GM10248 (cell line): ENCODE measurements at regions not wholly inside any gene's neighbourhood (a gene's known extent, or its start where the extent isn't known, plus 50 kb on each side); places are given as distances from the start of the nearest gene placed in this dataset.

ENCODE experiments used
- CTCF ChIA-PET: fragments of 300-600 bp; sonication (Branson Sonifier 250); formaldehyde crosslinking; extraction: SDS; loops from one replicate; lab custom pipeline; 2021; ENCODE audit warnings: antibody characterized with exemption; lab: Yijun Ruan, JAX
- POLR2A ChIA-PET: fragments of 350-650 bp; sonication (Branson Sonifier 250); formaldehyde crosslinking; extraction: SDS; loops from one replicate; lab custom pipeline; 2020; ENCODE audit warnings: antibody characterized with exemption; lab: Yijun Ruan, JAX
- DNase-seq: peaks from one replicate; pipeline ENCODE4 v3.0.0; 2012; ENCODE audit errors: extremely low spot score
- CTCF ChIP-seq: IDR thresholded peaks from 2 replicates; pipeline ENCODE4 v1.5.1; 2012; ENCODE audit warnings: mild to moderate bottlenecking, low read depth; ENCODE audit errors: extremely low read depth, missing control alignments, control extremely low read depth

GRCh38 chr7:119711104-119711503 lies 561.9 kb upstream of the KCND2 start:
- TF ChIP-seq CTCF = no peak
- POLR2A ChIA-PET = no interaction called here
- peak; percentile 14 for DNase-seq
- CTCF ChIA-PET = interaction anchor here (1.0 to 1.6 kb wide), 2 partner anchors 14 kb away, joined by 4 to 5 read pairs; no protein-coding TSS in a partner anchor

- TF ChIP-seq CTCF = no peak
- ChIA-PET POLR2A (no interaction called here), CTCF (no interaction called here)
- DNase-seq = no peak
These were observed 560.0 kb upstream of the KCND2 start for GRCh38 chr7:119712886-119713462.

GRCh38 chr7:119713606-119714005 lies 559.4 kb upstream of the KCND2 start:
- TF ChIP-seq CTCF = no peak
- POLR2A ChIA-PET = no interaction called here
- no peak for DNase-seq
- CTCF ChIA-PET = no interaction called here

DNA sequence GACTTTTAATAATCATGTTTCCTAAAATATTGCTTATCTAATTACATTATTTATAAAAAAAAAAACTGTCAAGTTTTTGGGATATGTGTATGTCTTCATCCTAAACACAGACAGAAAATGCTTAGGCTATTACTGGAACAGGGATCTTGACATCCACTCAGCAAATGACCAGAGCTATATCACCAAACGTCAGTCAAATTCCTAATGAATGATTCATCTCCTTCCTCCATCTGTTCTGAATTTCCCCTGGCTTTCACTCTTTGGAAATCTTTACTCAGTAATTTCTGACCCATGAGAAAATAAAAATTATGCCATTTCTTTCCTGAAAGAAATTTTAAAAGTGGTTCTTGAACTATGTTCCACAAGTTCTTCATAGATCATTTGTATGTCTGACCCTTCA lies 552.4 kb upstream of the KCND2 start:
- no peak for TF ChIP-seq CTCF
- ChIA-PET CTCF (no interaction called here), POLR2A (no interaction called here)
- no peak for DNase-seq

DNA sequence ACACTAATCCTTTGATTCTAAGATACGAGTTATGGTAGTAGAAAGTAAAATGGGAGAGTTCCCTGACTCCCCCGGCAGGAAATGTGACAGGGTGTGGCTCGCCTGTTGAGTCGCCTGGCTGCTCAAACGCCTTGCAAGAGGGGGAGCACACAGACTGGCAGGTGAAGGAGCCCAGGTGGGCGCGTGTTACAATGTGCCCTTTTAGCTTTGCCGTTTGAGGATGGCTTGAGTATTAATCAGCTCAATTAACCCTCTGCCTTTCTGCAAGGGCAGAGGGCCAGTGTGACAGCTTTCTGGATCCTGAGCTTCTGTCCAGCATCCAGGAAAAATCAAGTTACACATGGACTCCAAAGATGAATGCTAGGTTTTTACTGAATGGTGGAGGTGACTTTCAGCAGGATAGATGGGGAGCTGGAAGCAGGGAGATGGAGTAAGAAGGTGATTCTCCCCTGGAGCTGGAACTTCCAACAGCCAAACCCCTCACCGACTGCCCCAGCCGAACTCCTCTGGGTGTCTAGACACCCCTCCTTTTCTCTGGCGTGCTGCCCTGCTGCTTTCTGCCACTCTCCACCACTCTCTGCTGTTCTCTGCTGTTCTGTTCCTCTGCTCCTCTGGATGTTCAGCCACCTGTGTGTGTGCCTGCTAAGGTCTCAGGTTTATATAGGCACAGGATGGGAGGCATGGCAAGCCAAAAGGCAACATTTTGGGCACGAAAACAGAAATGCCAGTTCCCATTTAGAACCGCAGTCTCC lies 548.8 kb upstream of the KCND2 start:
- DNase-seq = no peak
- TF ChIP-seq CTCF = no peak
- CTCF ChIA-PET = interaction anchor here (1.1 to 1.2 kb wide), 2 partner anchors 13 to 26 kb away, joined by 3 read pairs; no protein-coding TSS in a partner anchor
- POLR2A ChIA-PET = no interaction called here

DNA sequence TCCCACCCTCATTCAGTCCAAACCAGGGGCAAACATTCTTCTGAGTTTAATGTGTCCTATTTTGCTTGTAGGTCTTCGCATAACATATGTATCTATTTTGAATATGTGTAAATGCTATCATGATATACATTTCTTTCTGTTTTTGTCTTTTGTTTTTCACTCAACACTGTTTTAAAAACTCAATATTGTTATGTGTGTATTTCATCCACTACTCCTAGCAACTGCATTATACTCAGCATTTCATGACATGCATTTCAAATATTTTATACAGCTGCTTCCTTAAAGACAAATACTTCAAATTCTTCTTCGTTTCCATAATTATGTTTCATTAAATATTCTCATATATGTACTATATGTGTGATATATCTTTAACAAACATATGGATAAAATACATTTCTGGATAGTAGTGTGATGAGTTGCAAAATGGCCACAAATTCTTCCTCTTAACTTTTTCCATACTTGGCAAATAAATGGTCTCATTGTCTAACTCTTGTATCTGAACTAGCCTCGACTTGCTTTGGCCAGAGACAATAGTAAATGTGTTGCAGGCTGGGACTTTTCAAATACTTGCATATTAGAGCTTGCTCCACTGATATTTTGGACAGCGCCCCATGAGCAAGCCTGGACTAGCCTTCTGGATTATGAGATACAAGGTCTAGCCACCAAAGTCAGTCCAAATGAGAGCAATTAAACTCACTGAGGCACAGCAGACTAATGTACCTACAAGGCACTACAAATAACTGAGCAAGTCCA lies 539.7 kb upstream of the KCND2 start:
- POLR2A ChIA-PET = no interaction called here
- no peak for TF ChIP-seq CTCF
- CTCF ChIA-PET = no interaction called here
- DNase-seq = no peak
